ELF-1 (cell line): ENCODE measurements at regions not wholly inside any gene's neighbourhood (a gene's known extent, or its start where the extent isn't known, plus 50 kb on each side); places are given as distances from the start of the nearest gene placed in this dataset.
"Not testable (repeated sequence)": the region's sequence is repeated elsewhere in the genome, so short reads cannot be mapped to it uniquely, and the experiment has no call there.

Source experiments
- DNase-seq: peaks from one replicate; pipeline ENCODE4 v3.0.0-alpha.2; 2016; ENCODE audit warnings: low read depth, low spot score

DNA sequence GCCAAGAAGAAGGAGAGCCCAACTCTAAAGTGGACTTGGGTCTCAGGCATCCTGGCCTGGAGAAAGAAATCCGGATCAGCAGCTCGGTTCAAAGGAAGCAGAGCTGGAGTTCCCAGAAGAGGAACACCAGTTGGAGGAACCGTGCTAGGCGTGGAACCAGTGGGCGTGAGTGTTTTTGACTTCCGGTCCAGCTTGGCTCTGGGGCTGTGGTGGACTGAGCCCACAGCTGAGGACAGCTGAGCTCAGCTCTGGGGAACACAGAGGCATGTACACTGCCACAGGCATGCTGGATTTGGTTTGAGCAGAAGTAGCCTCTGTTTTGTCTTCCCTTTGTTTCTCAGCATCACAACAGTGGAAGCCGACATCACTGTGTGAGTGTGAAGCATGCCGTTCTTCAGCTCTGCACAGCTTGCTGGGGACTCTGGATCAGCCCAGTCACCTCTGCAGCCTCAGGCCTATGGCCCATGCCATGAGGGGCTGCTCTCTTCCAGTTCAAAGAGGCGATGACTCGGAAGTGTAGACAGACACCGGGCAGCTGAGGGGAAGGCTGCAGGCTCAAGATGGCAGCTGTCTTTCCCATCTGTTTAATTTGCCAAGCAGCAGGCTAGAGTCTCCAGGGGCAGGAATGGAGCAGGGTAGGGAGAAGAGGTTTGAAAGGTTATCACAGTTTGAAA is 185.8 kb upstream of the UBE3A start:
- DNase-seq = no peak

DNA sequence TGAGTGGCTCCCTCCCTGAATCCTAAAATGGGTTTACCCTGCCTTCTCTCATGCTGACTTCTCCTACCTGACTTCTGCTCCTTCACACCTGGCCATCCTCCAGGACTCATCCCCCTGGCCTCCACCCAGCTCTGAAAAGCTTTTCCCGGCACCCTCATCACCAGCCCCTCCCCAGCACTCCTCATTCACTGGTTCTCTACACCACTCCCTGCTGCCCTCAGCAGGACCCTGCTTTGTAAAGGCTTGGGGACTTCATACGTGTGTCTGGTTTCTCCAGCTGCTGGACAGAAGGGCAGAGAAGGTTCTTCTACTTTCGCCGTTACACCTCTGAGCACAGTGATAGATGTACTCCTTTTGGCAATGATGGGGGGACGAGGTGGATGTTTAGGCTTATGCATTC is 184.9 kb upstream of the UBE3A start:
- no peak for DNase-seq

GRCh38 chr15:25620466-25620865 is 181.6 kb upstream of the UBE3A start:
- no peak for DNase-seq

GRCh38 chr15:25619761-25620160 is 180.9 kb upstream of the UBE3A start:
- no peak for DNase-seq

GRCh38 chr15:25619076-25619475 is 180.3 kb upstream of the UBE3A start:
- DNase-seq = no peak

- no peak for DNase-seq
These were observed 179.3 kb upstream of the UBE3A start for GRCh38 chr15:25618161-25618560.

DNA sequence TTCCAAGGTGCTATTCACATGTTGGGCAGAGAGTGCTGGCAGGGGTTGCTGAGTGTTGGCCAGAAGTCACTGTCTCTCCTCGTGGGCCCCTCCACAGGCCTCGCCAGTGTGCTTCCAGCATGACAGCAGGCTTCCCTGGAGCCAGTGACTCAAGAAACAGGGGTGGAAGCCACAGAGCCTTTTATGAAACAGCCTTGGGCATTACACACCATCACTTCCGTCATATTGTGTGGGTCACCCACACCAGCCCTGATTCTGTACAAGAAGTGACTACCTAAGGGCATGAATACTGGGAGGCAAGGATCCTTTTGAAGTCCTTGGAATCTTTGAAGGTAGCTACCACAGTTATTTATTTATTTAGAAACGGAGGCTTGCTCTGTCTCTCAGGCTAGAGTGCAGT is 177.6 kb upstream of the UBE3A start:
- no peak for DNase-seq

DNA sequence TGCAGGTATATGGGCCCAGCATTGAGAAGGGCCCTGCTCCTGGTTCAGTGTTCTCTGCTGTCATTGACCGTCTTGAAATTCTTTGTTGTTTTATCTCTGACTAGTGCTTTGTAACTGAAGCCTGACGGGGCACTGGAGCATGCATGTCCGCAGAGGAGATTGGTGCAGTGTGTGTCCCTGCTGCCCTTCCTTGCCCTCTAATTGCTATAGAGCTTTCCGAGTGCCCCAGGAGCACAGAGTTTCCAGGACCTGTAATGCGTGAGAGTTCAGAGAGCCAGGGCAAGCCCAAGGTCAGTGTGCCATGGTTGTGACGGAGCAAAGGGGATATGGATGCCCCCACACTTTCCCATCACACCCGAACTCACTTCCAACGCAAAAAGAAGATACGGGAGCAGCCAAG is 174.3 kb upstream of the UBE3A start:
- no peak for DNase-seq

GRCh38 chr15:25611603-25612002 is 172.8 kb upstream of the UBE3A start:
- no peak for DNase-seq

- no peak for DNase-seq
These were observed 170.5 kb upstream of the UBE3A start for GRCh38 chr15:25609371-25609770.

DNA sequence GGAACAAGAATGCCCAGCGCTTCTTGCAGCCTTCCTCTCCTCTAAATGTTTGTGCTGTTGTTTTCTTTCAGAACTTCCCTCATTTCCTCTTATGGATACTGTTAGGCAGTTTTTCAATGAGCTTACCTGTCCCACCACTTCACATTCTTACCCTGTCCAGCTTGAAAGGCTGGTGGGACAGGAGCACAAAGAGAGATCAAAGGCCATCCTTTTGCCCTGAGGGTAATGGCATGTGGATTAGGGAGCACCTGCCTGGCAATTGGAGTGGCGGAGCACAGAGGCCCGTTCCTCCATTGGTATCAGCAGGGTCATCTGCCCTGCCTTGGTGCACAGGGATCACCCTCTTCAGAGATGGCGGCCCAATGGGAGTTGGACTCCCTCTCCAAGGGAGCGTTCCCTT is 170.1 kb upstream of the UBE3A start:
- DNase-seq = peak; percentile 81

DNA sequence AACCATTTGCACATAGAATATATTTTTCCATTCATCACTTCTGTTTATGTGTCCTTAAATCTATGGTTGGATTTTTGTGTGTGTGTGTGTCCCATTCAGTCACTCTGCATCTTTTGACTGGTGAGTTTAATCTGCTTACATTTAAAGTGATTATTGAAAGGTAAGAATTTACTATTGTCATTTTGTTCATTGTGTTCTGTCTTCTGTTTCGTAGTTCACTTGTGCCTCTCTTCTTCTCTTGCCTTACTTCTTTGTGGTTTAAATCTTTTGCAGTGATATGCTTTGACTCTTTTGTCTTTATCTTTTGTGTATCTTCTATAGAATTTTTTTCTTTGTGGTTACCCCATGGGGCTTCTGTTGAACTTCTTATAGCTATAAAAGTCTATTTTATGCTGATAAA is 166.3 kb upstream of the UBE3A start:
- DNase-seq = no peak

GRCh38 chr15:25600751-25601150 is 161.9 kb upstream of the UBE3A start:
- no peak for DNase-seq

DNA sequence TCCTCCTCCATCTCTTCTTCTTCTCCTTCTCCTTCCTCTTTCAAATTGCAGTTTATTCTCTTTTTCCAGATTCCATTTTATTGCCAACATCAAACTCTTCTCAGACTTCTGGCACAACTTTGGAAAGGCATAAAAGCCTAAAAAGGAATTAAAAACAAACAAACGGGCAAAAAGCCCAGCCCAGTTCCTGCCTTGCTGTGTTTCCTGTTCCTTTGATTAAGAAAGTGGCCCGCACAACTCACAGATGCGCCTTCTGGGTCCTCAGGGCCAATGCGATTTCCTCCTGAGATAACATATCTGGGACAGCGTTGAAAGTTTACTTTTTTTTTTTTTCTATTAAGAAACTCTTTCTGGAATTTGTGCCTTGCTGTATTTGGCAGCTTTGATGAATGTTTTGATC is 158.7 kb upstream of the UBE3A start:
- no peak for DNase-seq

- peak; percentile 81 for DNase-seq
These were observed 158.1 kb upstream of the UBE3A start for GRCh38 chr15:25596644-25597562.

DNA sequence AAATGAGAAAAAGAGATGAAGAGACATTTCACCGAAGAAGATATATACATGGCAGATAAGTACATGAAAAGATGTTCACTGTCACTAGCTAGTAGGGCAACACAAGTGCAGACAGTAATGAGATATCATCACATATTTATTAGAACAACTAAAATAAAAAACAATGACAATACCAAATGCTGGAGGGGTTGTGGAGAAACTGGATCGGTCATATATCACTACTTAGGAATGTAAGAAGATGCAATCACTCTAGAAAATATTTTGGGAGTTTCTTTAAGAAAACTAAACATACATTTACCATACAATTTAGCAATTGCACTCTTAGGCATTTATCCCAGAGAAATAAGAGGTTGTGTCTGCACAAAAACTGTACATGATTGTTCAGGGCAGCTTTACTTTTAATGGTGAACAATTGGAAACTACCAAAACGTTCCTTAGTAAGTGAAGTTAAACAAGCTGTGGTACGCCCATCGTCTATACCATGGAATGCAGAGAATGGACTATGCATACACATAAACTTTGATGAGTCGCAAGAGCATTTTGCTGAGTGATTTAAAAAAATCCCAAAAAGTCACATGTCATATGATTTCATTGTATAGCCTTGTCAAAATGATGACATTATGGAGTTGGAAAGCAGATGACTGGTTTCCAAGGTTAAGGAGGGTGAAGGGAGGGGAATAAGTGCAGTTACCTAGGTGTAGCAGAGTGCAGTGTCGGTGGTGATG is 149.0 kb upstream of the UBE3A start:
- DNase-seq = no peak

- DNase-seq = no peak
These were observed 144.1 kb upstream of the UBE3A start for GRCh38 chr15:25582886-25583285.

- DNase-seq = no peak
These were observed 140.3 kb upstream of the UBE3A start for GRCh38 chr15:25579127-25579526.

DNA sequence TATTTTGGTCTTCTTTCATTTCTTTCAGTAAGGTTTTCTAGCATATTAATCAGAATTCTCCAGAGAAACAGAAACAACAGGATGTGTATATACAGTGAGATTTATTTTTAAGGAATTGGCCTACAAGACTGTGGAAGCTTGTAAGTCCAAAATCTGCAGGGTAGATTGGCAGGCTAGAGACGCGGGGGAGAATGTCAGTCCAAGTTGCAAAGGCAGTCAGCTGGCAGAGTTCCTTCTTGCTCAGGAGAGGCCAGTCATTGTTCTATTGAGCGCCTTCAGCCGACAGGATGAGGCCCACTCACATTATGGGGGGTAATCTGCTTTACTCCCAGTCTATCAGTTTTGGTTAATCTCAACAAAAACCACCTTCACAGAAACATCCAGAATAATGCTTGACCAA is 133.4 kb upstream of the UBE3A start:
- no peak for DNase-seq

DNA sequence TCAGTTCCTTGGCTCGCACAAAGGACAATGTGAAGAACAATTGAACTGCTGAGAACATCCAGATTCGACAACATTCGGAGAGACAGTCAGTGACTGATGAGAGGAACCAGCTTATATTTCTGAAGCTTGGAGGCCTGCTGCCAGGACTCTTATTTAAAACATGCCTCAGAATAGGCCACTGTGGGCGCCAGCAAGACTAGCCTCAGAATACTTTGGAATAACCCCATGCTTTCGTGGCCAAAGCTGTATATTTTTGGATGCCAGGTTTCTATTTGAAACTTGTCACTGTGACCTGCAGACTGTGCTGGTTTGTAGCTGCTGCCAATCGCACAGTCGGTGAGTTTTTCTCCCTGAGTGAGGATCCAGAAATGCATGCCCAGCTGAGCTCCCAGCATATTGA is 129.9 kb upstream of the UBE3A start:
- DNase-seq = no peak

GRCh38 chr15:25566545-25566944 is 127.7 kb upstream of the UBE3A start:
- DNase-seq = not testable (repeated sequence)

- no peak for DNase-seq
These were observed 126.8 kb upstream of the UBE3A start for GRCh38 chr15:25565470-25566264.
